Stimulated activated CD4-positive, alpha-beta T cell treated with anti-CD3 and anti-CD28 coated beads, Interleukin-1b, Interleukin-23, amount 100 ng/mL, for 4 hours (primary cell): ENCODE measurements at regions not wholly inside any gene's neighbourhood (a gene's known extent, or its start where the extent isn't known, plus 50 kb on each side); places are given as distances from the start of the nearest gene placed in this dataset.

Experiments used
- DNase-seq, 2 donors: peaks; one replicate each; pipeline ENCODE4 v3.0.0-alpha.2; 2020; ENCODE audit warnings: low read depth in 2 of 2

GRCh38 chr9:113781896-113782295, 94.2 kb upstream of the ZNF618 start:
- no peak for DNase-seq

- DNase-seq: no peak
Measured at GRCh38 chr9:113783475-113783874, 92.6 kb upstream of the ZNF618 start.

- DNase-seq: no peak
Measured at GRCh38 chr9:113785334-113785733, 90.8 kb upstream of the ZNF618 start.

- no peak for DNase-seq
Measured at GRCh38 chr9:113786071-113786470, 90.0 kb upstream of the ZNF618 start.

- DNase-seq: no peak
Measured at GRCh38 chr9:113787871-113788270, 88.2 kb upstream of the ZNF618 start.

GRCh38 chr9:113788616-113789330, 87.3 kb upstream of the ZNF618 start:
- no peak for DNase-seq

- no peak for DNase-seq
Measured at GRCh38 chr9:113790093-113790492, 86.0 kb upstream of the ZNF618 start.

- DNase-seq: no peak
Measured at GRCh38 chr9:113793558-113793957, 82.6 kb upstream of the ZNF618 start.

- DNase-seq: no peak
Measured at GRCh38 chr9:113794721-113795120, 81.4 kb upstream of the ZNF618 start.

GRCh38 chr9:113795811-113796392, 80.2 kb upstream of the ZNF618 start:
- no peak for DNase-seq

- no peak for DNase-seq
Measured at GRCh38 chr9:113796646-113797426, 79.3 kb upstream of the ZNF618 start.

GRCh38 chr9:113798062-113799030, 77.8 kb upstream of the ZNF618 start:
- DNase-seq: no peak

GRCh38 chr9:113800276-113800675, 75.8 kb upstream of the ZNF618 start:
- DNase-seq: no peak

- DNase-seq: no peak
Measured at GRCh38 chr9:113803811-113804589, 72.1 kb upstream of the ZNF618 start.

GRCh38 chr9:113805486-113806132, 70.5 kb upstream of the ZNF618 start:
- no peak for DNase-seq

- DNase-seq: peak; percentile 3 to 5
Measured at GRCh38 chr9:113807173-113808061, 68.7 kb upstream of the ZNF618 start.

GRCh38 chr9:113808391-113809358, 67.4 kb upstream of the ZNF618 start:
- no peak for DNase-seq

- DNase-seq: no peak
Measured at GRCh38 chr9:113817171-113817570, 58.9 kb upstream of the ZNF618 start.
